Sigmoid colon (tissue), 4 donors: ENCODE measurements at regions not wholly inside any gene's neighbourhood (a gene's known extent, or its start where the extent isn't known, plus 50 kb on each side); places are given as distances from the start of the nearest gene placed in this dataset.

Experiments used
- EP300 ChIP-seq, 4 donors: sonication (generic); formaldehyde crosslinking; IDR thresholded peaks; one replicate each; pipeline ENCODE4 v1.6.1; 2017; ENCODE audit warnings: antibody characterized with exemption in 4 of 4
- POLR2A ChIP-seq, 2 donors: fragments of 450-650 bp; IDR thresholded peaks; one replicate each; pipeline ENCODE4 v1.6.1; 2016; ENCODE audit warnings: antibody characterized with exemption in 2 of 2, mild to moderate bottlenecking in 2 of 2, moderate library complexity in 2 of 2
- POLR2AphosphoS5 ChIP-seq, 4 donors: sonication (generic); formaldehyde crosslinking; IDR thresholded peaks; one replicate each; pipeline ENCODE4 v1.6.1; 2017; ENCODE audit warnings: antibody characterized with exemption in 4 of 4
- TF ChIP-seq, protein P1 (sequence below), 4 experiments: fragments of 450-650 bp in 3 of 4; fragments of 200-600 bp in 1 of 4; IDR thresholded peaks; one replicate each; pipeline ENCODE4 v1.5.1; 2016 to 2019; ENCODE audit warnings: antibody characterized with exemption in 4 of 4, mild to moderate bottlenecking in 3 of 4, moderate library complexity in 2 of 4

- TF ChIP-seq, protein P1, sequence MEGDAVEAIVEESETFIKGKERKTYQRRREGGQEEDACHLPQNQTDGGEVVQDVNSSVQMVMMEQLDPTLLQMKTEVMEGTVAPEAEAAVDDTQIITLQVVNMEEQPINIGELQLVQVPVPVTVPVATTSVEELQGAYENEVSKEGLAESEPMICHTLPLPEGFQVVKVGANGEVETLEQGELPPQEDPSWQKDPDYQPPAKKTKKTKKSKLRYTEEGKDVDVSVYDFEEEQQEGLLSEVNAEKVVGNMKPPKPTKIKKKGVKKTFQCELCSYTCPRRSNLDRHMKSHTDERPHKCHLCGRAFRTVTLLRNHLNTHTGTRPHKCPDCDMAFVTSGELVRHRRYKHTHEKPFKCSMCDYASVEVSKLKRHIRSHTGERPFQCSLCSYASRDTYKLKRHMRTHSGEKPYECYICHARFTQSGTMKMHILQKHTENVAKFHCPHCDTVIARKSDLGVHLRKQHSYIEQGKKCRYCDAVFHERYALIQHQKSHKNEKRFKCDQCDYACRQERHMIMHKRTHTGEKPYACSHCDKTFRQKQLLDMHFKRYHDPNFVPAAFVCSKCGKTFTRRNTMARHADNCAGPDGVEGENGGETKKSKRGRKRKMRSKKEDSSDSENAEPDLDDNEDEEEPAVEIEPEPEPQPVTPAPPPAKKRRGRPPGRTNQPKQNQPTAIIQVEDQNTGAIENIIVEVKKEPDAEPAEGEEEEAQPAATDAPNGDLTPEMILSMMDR (IDR thresholded peaks at IDR 0.05) = no peak
- TF ChIP-seq POLR2AphosphoS5 (IDR thresholded peaks at IDR 0.05) (peak in 2 of 4 donors; percentile 24 to 36), POLR2A (IDR thresholded peaks at IDR 0.05) (no peak), EP300 (IDR thresholded peaks at IDR 0.05) (no peak)
Measured at GRCh38 chr3:25027650-25028049, 400.4 kb upstream of the RARB start.
